Effector memory CD4-positive, alpha-beta T cell (primary cell): ENCODE measurements at regions not wholly inside any gene's neighbourhood (a gene's known extent, or its start where the extent isn't known, plus 50 kb on each side); places are given as distances from the start of the nearest gene placed in this dataset.

Experiments used
- DNase-seq, 3 donors: peaks; one replicate each; pipeline ENCODE4 v3.0.0-alpha.2; 2020
- H3K27ac ChIP-seq: 2 replicates; pipeline ENCODE4 v1.7.0; 2013; ENCODE audit warnings: mild to moderate bottlenecking, low read length, moderate library complexity; ENCODE audit not compliant: insufficient read depth, poor library complexity, severe bottlenecking
- H3K27me3 ChIP-seq: replicated peaks from 2 replicates; pipeline ENCODE4 v1.7.0; 2013; ENCODE audit warnings: mild to moderate bottlenecking, low read length; ENCODE audit not compliant: insufficient read depth, control insufficient read depth, poor library complexity, severe bottlenecking
- H3K36me3 ChIP-seq: 2 replicates; pipeline ENCODE4 v1.7.0; 2013; ENCODE audit warnings: mild to moderate bottlenecking, low read length, moderate library complexity; ENCODE audit not compliant: control insufficient read depth, insufficient read depth
- H3K4me1 ChIP-seq: 2 replicates; pipeline ENCODE4 v1.7.0; 2013; ENCODE audit warnings: low read length, mild to moderate bottlenecking; ENCODE audit not compliant: control insufficient read depth, insufficient read depth, poor library complexity, severe bottlenecking
- H3K4me3 ChIP-seq: 2 replicates; pipeline ENCODE4 v1.7.0; 2013; ENCODE audit warnings: low read length, low read depth, mild to moderate bottlenecking; ENCODE audit not compliant: insufficient read depth, poor library complexity, severe bottlenecking
- H3K9me3 ChIP-seq: 2 replicates; pipeline ENCODE4 v1.7.0; 2013; ENCODE audit warnings: mild to moderate bottlenecking, low read length, moderate library complexity; ENCODE audit not compliant: control insufficient read depth

DNA sequence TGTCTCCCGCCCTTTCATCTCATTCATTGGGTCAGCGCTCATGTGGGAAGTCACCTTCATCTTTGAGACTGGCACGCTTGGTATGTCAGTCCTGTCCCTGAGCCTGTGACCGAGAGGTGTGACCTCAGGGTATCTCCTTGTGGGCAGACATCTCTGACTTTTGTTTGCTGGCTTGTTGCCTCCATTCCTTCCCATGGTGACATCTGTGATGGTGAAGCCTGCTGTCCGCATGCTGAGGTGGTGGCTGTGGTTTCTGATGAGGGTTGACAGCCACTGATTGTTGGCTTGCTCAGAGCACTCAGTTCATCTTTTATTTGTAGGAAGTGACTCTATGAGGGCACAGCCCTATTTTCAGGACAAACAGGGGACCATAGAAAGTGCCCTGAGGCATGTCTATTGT, 139.2 kb downstream of the SLC4A3 start:
- Histone ChIP-seq H3K4me1 (no peaks in the 10 kb centered on the region), H3K27ac (no peak overlapping the region), H3K9me3 (no peaks in the 10 kb centered on the region), H3K27me3 (no peaks in the 10 kb centered on the region), H3K4me3 (no peak overlapping the region), H3K36me3 (no peaks in the 10 kb centered on the region)
- DNase-seq, result no peak

DNA sequence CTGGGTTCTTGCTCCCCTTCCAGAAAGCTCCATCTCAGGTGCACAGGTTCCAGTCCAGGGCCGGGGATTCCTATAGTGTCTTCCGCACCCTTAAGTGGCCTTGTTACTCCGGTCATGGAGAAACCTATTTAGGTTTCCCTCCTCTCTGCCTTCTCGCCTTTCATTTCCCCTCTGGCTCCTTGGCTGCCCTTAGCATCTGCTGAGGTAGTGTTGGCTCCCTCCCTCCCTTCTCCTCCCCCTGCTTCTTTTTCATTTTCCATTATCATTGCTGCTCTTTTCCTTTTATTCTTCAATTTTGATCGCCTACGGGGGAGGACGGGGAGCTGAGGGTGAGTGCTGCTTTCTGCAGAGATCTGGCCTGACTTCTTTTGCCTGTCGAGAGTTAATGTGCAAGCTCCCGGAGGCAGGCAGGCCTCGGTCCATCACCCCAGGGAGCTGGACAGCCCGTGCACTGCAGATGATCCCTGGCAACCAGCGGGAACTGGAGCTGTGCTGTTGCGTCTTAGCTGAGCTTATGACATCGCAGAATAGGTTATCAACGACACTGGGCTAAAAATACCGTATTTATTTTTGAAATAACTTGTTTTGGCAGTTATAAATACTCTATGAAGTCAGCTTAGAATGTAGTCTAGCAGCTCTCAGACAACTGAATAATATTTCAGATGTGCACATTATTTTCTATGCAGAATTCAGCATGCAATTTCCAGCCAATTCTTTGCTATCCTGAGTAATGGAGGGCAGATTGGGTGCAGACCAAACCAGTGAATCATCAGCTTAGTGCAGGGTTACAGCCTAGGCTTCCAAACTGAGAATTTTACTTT, 141.9 kb downstream of the SLC4A3 start:
- Histone ChIP-seq H3K27me3 (no peaks in the 10 kb centered on the region), H3K36me3 (no peaks in the 10 kb centered on the region), H3K4me3 (no peak overlapping the region), H3K4me1 (no peaks in the 10 kb centered on the region), H3K27ac (no peak overlapping the region), H3K9me3 (no peaks in the 10 kb centered on the region)
- DNase-seq, result no peak

DNA sequence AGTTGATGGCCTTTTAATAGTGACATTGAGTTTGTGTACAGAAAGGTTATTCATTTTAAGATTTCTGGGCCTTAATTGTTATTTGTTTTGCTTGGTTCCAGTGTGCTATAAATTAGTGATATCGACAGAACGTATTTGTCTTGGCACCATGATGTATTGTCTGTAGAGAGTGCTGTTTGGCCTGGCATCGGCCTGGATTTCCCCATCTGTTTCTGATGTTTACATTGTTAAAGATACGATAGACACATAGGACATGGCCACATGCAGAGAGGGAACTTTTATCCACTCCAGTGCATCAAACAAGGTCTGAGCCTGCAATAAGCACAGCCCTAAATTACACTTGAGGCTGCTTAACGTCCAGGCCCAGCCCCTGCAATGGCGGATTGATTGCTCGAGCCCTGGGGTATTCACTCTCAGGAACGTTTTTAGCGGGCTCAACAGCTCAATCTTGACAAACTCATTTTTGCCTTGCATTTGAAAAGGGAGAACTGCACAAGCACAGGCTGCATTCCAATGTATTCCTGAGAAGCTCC, 144.7 kb downstream of the SLC4A3 start:
- no peak overlapping the region for H3K27ac ChIP-seq
- DNase-seq, result no peak
- H3K9me3 ChIP-seq, result no peaks in the 10 kb centered on the region
- H3K4me3 ChIP-seq, result no peak overlapping the region
- no peaks in the 10 kb centered on the region for H3K27me3 ChIP-seq
- no peaks in the 10 kb centered on the region for H3K36me3 ChIP-seq
- no peaks in the 10 kb centered on the region for H3K4me1 ChIP-seq

DNA sequence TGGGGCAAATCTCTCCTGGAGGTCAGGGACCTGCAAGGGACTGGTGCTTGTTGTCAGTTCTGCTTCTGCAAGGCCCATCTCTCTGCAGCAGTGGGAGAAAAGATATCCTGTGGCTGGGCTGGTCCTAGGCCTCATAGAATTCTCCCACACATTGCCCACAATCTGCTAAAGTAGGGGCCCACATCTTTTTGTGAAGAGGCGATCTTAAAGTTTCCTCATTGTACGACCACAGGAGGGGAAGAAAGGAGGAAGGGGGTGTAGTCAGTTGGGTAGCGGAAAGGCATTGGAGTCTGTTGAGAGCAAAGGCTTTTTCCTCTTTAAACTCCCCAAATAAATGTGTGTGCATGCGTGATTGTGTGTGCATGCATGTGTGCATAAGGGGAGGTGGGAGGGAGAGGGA, 145.3 kb downstream of the SLC4A3 start:
- Histone ChIP-seq H3K27ac (no peak overlapping the region), H3K4me1 (no peaks in the 10 kb centered on the region), H3K4me3 (no peak overlapping the region), H3K36me3 (no peaks in the 10 kb centered on the region), H3K27me3 (no peaks in the 10 kb centered on the region), H3K9me3 (no peaks in the 10 kb centered on the region)
- no peak for DNase-seq

DNA sequence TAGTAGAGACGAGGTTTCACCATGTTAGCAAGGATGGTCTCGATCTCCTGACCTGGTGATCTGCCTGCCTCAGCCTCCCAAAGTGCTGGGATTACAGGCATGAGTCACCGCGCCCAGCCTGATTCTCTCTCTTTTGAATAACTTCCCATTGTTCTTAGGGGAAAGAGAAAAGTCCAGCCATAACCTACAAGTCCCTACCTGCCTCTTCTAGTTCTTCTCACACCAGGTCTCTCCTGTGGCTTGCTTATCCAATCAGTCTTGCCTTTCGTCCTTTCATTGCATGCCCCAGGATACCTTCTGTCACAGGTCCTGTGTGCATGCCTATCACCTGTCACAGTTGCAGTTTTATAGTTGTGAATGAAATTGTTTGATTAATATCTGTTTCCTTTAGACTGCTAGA, 148.1 kb downstream of the SLC4A3 start:
- Histone ChIP-seq H3K27ac (no peak overlapping the region), H3K9me3 (no peaks in the 10 kb centered on the region), H3K36me3 (no peaks in the 10 kb centered on the region), H3K4me3 (no peak overlapping the region), H3K27me3 (no peaks in the 10 kb centered on the region), H3K4me1 (no peaks in the 10 kb centered on the region)
- DNase-seq, result no peak

DNA sequence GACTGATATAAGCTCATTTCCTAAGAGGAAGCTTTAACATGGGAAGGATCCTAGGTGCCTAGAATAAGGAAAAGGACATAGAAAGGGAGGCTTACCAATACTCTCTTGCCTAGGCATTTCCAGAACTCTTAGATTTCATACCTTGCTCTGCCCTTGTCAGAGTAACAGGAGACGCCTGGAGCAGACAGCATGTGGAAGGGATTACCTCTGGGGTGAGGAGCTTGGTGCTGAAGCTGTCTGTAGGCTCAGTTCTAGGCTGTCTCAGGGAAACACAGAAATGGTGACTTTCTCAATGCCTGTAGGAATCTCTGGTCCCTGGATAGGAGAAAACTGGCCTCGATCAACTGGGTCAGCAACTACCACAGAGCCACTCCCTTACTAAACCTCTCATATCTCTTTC, 150.0 kb downstream of the SLC4A3 start:
- no peaks in the 10 kb centered on the region for H3K9me3 ChIP-seq
- no peak overlapping the region for H3K27ac ChIP-seq
- H3K27me3 ChIP-seq, result no peaks in the 10 kb centered on the region
- H3K4me1 ChIP-seq, result no peaks in the 10 kb centered on the region
- no peak overlapping the region for H3K4me3 ChIP-seq
- no peak for DNase-seq
- H3K36me3 ChIP-seq, result no peaks in the 10 kb centered on the region

DNA sequence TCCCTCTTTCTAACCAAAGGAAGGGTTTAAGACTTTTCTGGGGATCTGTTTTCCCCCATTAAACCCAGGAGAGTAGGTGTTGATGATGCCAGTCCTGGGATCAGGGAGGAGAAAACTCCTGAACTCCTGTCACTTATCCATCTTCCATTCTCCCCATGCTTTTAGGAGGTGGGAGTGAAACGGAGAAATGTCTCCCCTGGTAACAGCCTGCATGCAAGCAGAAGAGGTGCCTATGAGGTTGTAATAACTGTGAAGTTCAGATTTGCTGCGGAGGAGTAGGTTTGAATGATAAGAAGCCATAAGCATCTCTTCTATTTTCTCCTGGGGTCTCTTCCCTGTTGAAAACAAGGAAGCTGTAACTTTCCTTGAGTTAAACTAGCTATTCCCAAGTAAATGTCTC, 150.8 kb downstream of the SLC4A3 start:
- no peak overlapping the region for H3K27ac ChIP-seq
- no peaks in the 10 kb centered on the region for H3K4me1 ChIP-seq
- H3K9me3 ChIP-seq, result no peaks in the 10 kb centered on the region
- no peak for DNase-seq
- H3K4me3 ChIP-seq, result no peak overlapping the region
- H3K27me3 ChIP-seq, result no peaks in the 10 kb centered on the region
- H3K36me3 ChIP-seq, result no peaks in the 10 kb centered on the region

DNA sequence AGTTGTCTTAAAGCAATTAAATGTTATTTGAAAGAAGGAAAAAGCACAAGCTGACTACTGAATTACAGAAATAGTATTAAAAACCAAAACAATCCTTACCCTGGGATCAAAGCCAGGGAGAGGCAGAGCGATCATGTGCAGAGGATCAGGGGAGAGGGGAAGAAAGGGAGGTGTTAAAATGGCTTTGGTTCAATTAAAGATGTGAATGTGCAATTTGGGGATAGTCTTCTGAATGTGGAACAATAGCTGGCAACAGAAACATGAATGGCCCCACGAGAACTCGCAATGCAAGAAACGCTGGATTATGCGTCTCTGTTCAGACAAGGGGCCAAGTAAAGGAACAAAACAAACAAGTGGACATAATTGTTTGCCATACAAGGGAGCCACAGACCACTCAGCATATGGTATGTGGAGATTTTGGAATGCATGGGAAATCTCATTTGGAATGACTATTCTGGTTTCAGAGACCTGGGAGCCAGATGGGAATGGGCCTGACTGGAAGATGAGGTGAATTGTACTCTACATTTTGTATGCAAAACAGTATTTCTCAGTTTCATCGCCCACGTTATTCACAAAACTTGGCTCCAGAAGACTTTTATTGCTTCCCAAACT, 155.4 kb downstream of the SLC4A3 start:
- Histone ChIP-seq H3K4me1 (no peaks in the 10 kb centered on the region), H3K9me3 (no peaks in the 10 kb centered on the region), H3K27ac (no peak overlapping the region), H3K27me3 (no peaks in the 10 kb centered on the region), H3K36me3 (no peaks in the 10 kb centered on the region), H3K4me3 (no peak overlapping the region)
- DNase-seq, result no peak

DNA sequence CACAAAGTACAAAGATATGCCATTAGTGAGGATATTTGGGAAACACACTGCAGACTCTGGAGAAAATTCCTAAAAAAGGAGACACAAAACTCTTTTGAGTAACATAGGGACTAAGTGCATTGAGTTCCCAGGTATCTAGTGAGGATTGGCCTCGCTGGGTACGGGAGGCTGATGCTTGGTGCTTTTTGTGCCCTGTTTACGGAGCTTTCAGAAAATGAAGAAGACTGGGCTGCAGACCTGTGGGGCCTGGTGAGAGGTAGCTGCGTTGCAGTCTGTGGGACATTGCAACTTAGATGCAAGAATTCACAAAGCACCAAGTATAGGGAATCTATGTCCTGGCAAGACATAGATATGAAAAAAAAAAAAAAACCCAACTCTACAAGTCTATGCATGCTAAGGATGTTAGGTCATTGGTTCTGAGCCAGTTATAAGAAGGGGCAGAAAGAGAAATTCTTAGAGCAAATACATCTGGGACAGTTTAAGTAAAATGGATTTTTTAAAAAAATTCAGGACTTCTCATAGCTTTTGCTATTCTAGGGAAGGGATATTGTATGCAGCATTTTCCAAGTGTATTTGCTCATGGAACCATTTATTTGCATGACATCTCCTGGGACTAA, 156.0 kb downstream of the SLC4A3 start:
- no peak overlapping the region for H3K4me3 ChIP-seq
- DNase-seq, result no peak
- no peaks in the 10 kb centered on the region for H3K4me1 ChIP-seq
- H3K27me3 ChIP-seq, result no peaks in the 10 kb centered on the region
- H3K27ac ChIP-seq, result no peak overlapping the region
- H3K9me3 ChIP-seq, result no peaks in the 10 kb centered on the region
- H3K36me3 ChIP-seq, result no peaks in the 10 kb centered on the region

DNA sequence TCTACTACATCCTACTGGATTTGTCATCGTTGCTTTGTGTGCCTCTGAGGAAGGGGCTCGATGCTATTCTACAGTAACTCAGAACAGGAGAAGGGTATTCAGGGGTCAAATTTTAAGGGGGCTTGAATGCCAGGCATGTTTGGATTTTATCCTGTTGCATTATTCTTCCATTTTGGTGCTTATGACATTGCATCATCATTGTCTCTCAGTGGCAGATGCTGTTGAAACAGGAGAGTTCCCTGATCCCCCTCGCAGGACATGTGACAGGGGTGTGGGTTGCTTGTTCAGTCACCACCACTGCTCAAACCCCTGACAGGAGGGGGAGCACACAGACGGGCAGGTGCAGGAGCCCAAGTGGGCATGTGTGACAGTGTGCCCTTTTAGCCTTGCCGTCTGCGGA, 156.7 kb downstream of the SLC4A3 start:
- no peak overlapping the region for H3K4me3 ChIP-seq
- H3K27ac ChIP-seq, result no peak overlapping the region
- H3K27me3 ChIP-seq, result no peaks in the 10 kb centered on the region
- no peaks in the 10 kb centered on the region for H3K36me3 ChIP-seq
- no peak for DNase-seq
- no peaks in the 10 kb centered on the region for H3K4me1 ChIP-seq
- no peaks in the 10 kb centered on the region for H3K9me3 ChIP-seq
